GM18499 (cell line): ENCODE measurements at regions not wholly inside any gene's neighbourhood (a gene's known extent, or its start where the extent isn't known, plus 50 kb on each side); places are given as distances from the start of the nearest gene placed in this dataset.
"Not testable (repeated sequence)": the region's sequence is repeated elsewhere in the genome, so short reads cannot be mapped to it uniquely, and the experiment has no call there.

Experiments
- ATAC-seq: cut with Tn5 transposase; IDR thresholded peaks from one replicate; pipeline ENCODE4 v1.9.1; 2021; ENCODE audit warnings: moderate number of reproducible peaks; ENCODE audit not compliant: insufficient read depth, unreplicated experiment

- no peak for ATAC-seq
Observed at GRCh38 chr5:68991279-68992084, 102.3 kb upstream of the SLC30A5 start.

- ATAC-seq = no peak
Observed at GRCh38 chr5:68994645-68995044, 99.2 kb upstream of the SLC30A5 start.

DNA sequence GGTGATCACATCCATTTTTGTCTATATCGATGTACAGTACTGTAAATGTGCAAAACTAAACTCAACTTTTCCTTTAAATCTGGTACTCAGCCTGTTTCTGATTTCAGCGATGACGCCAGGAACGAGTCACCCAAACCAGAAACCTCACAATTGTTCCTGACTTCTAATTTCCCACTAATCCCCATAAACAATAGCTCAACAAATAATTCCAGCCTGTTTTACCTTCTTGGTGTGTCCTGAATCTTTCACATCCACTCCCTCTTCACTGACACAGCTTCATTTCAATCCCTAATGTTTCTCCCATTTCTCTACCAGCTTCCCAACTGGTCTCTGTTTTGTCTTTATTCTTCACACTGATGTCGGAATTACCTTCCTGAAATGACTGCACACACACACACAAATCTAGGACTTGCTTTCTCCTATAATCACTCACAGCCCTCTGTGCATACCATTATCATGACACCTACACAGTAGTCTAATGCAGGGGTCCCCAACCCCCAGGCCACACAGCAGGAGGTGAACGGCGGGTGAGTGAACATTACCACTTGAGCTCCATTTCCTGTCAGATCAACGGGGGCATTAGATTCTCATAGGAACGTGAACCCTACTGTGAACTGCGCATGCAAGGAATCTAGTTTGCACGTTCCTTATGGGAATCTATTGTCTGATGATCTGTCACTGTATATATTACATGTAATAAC, 97.8 kb upstream of the SLC30A5 start:
- ATAC-seq = no peak

DNA sequence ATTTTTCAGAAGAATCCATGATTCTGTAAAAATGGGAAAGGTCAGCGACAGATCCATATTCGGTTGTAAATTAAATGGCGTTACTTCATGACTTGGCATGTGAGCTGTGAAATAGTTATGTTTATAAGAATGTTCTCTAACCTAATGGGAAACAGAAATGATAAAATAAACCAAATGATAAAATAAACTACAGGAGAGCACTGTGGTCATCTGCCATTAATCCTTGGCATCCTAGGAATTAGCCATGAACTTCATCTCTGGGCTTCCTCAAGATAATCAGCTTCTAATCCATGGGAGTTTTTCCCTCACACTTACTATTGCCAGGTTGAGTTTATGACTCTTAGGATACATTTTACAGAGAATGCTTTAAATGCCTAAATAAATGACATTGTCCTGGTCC, 94.6 kb upstream of the SLC30A5 start:
- no peak for ATAC-seq

- no peak for ATAC-seq
Observed at GRCh38 chr5:69000216-69000919, 93.4 kb upstream of the SLC30A5 start.

- ATAC-seq = no peak
Observed at GRCh38 chr5:69000949-69001348, 92.9 kb upstream of the SLC30A5 start.

GRCh38 chr5:69001627-69002026, 92.2 kb upstream of the SLC30A5 start:
- ATAC-seq = no peak

DNA sequence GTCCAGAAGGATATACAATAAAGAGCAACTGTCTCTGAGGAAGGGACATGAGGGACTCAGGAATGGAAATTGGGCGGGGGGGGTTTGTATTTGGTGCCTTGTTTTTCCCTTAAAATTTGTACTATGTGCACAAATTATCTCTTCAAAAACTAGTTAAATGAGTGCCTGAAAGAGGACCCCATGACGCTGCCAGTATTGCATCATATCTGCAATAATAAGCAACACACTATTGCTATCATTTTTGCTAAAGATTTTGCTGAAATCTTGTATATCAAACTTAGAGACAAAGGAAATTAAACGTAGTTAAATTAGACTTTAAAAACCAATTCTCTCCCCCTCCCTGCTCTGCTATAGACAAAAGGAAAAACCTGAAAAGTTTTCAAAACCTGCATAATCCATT, 89.7 kb upstream of the SLC30A5 start:
- ATAC-seq = no peak

- no peak for ATAC-seq
Observed at GRCh38 chr5:69004676-69005075, 89.1 kb upstream of the SLC30A5 start.

GRCh38 chr5:69006030-69006429, 87.8 kb upstream of the SLC30A5 start:
- no peak for ATAC-seq

DNA sequence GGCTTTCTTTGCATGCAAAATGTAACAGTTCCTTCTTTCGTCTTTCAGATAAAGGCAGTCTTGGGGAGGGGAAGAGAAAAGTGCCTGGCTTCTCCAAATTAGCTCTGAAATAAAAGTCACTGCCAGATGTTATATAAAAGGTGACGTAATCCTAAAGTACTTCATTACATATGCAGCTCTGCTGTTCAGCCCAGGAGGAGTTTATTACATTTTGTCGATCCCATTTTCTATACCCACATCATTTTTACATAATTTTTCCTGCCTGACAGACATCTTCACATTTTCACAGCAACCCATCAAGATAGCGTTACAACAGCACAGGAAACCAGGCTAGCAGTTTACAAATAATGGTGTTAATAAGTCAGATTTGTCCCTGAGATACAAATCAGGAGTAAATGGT, 86.7 kb upstream of the SLC30A5 start:
- ATAC-seq = no peak

DNA sequence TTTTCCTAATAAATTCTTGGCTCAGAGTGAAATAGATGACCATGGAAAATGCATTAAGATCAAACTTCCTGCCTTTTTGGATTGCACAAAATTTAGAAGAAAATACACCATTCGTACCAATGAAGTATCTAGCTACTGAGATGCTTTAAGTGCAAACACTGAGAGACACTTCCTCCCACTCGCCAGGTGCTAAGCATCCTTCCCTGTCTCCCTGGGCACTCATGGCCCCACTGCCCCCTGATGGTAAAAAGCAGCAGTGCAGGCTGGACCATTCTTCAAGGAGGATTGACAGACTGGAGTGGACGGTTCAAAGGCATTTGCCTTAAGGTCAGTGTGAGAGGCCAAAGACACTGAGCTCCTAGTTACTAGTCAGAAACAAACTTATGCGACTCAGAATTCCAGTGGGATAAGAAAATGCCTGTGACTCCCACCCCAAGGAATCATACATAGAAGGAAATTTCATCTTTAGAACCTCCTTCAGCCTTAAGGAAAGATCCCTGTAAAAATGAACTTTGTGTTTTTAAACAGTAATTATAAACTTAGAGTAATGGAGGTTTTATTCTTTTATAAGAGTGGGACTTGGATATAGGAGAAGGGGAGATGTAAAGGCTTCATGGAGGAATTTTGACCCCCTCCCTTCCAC, 86.0 kb upstream of the SLC30A5 start:
- peak; percentile 63 for ATAC-seq

DNA sequence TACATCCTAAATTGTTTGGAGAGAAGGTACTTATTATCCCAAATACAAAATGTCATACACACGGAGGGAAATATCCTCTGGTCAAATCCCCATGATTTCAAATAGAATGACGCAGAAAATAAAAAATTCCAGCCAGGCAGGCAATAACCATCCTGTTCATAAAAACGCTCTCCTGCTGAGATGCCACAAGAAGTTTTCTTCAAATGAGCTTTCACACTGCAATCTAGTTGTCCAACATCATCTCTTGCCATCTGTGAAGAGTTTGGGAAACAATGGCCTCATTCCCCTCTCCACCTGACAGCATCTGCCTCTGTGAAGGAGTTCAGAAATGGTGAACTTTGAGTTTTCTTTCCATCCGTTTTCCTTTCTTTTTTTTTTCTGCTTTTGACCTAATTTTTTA, 83.3 kb upstream of the SLC30A5 start:
- ATAC-seq = no peak

GRCh38 chr5:69011910-69012309, 81.9 kb upstream of the SLC30A5 start:
- no peak for ATAC-seq

DNA sequence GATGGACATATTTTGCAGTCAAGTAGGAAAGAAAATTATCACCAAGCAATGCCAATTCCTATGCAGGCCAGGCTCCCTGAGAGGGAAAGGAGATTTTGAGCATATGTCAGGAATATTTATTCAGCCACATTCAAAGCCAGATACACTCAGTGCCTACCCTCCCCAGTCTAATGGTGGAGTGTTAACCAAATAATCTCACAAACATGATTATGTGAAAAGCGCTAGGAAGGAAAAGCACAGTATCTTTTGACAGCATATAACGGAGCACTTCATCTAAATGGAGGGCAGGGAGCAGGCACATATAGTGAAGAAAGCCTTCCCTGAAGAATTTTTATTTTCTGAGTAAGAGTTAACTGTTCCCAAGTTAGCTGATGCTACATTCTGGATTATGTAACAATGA, 80.3 kb upstream of the SLC30A5 start:
- ATAC-seq = no peak

DNA sequence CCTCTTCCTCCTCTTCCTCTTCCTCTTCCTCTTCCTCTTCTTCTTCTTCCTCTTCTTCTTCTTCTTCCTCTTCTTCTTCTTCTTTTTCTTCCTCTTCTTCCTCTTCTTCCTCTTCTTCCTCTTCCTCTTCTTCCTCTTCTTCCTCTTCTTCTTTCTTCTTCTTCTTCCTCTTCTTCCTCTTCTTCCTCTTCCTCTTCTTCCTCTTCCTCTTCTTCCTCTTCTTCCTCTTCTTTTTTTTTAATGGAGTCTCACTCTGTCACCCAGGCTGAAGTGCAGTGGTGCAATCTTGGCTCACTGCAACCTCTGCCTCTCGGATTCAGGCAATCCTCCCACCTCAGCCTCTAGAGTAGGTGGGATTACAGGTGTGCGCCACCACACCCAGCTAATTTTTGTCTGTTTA, 79.8 kb upstream of the SLC30A5 start:
- not testable (repeated sequence) for ATAC-seq

GRCh38 chr5:69019668-69020375, 74.0 kb upstream of the SLC30A5 start:
- ATAC-seq = no peak

- ATAC-seq = no peak
Observed at GRCh38 chr5:69024241-69024651, 69.6 kb upstream of the SLC30A5 start.

DNA sequence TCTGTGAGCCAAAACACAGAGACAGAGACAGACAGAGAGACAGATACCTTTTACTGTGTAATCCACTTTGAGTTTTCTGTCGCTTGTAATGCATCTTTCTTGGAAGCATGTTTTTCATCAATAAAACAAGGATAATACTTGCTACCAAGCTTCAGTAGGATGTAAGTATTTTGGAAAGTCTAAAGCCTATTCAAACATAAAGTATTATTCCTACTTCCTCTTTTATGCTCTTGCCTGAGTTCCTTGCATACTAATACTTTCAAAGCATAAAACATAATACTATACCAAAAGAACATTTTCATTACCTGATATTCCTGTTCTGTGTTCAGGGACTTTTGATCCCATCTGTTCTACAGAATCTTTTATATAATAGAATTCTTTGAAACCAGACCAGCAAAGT, 64.5 kb upstream of the SLC30A5 start:
- ATAC-seq = no peak

DNA sequence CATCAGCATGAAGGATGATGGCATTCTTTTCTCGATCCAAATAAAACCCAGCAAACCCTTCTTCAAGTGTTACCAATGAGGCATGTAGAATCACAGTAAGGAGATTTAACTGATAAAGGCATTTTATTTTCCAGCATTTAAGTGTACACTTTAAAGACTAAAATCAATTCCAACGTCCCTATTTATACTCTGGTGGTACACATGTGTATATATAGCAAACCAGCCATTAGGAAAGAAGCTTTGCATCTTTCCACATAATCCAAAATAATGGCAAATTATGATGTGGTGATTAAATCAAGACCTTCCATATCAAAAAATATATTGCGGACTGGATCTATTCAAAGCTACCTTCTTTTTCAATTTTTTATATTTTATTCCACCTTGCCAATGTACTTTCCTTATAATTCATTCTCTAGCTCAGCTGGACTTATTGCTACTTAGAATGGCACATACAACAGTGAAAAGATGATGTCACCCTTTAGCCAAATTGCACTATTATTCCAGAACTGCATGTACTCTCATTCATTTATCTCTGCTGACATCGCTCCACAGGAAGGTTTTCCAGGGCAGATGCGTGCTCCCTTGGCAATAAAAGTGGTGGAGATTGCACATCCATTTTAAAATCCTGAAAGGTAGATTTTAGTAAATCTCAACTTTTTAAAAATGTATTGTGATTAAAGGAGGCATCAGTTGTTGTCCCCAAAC, 63.3 kb upstream of the SLC30A5 start:
- no peak for ATAC-seq
